ENCODE measurements at regions not wholly inside any gene's neighbourhood (a gene's known extent, or its start where the extent isn't known, plus 50 kb on each side); places are given as distances from the start of the nearest gene placed in this dataset.

- TF ChIP-seq POLR2A (IDR thresholded peaks at IDR 0.05) (no peak), CTCF (IDR thresholded peaks at IDR 0.05) (no peak), POLR2AphosphoS5 (IDR thresholded peaks at IDR 0.05) (no peak)
These were observed 340.0 kb downstream of the SPRY2 start for GRCh38 chr13:80000684-80001509.

Data from transverse colon (tissue), 4 donors.